RWPE1 (cell line): ENCODE measurements at regions not wholly inside any gene's neighbourhood (a gene's known extent, or its start where the extent isn't known, plus 50 kb on each side); places are given as distances from the start of the nearest gene placed in this dataset.

Source experiments
- CTCF ChIA-PET: fragments of 350-600 bp; sonication (Branson Sonifier 250); formaldehyde crosslinking; extraction: SDS; loops from one replicate; lab custom pipeline; 2021; lab: Yijun Ruan, JAX
- POLR2A ChIA-PET: fragments of 400-600 bp; formaldehyde crosslinking; extraction: SDS; loops from one replicate; lab custom pipeline; 2020; ENCODE audit warnings: antibody characterized with exemption; ENCODE audit not compliant: low non-redundant PET; lab: Yijun Ruan, JAX
- DNase-seq: peaks from one replicate; pipeline ENCODE4 v3.0.0; 2012; ENCODE audit warnings: low spot score
- H3K27ac ChIP-seq: fragments of 450-650 bp; 2 replicates; pipeline ENCODE4 v1.5.1; 2017
- TF ChIP-seq, protein P1 (sequence below): fragments of 450-650 bp; conservative IDR thresholded peaks from 2 replicates; pipeline ENCODE4 v1.5.1; 2017; ENCODE audit warnings: low read depth, mild to moderate bottlenecking

DNA sequence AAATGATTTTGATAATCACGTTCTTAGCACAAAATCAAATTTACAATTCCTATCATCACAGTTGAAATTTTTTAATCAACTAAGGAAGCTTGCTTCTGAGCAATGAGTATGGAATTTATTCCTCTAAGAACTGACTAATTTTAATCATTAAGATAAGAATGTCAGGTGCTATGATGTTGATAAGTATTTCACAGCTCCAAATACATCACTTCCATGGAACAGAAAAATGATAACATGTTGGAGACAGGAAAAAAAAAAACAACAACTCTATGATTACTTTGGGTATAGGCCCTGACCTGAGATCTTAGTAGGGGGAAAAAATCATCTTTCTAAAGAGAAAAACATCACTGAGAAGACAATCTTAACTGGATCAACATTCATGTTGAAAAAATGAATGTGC lies 89.4 kb upstream of the BMP2 start:
- ChIA-PET CTCF (no interaction called here), POLR2A (no interaction called here)
- H3K27ac ChIP-seq: no peak overlapping the region
- TF ChIP-seq, protein P1, sequence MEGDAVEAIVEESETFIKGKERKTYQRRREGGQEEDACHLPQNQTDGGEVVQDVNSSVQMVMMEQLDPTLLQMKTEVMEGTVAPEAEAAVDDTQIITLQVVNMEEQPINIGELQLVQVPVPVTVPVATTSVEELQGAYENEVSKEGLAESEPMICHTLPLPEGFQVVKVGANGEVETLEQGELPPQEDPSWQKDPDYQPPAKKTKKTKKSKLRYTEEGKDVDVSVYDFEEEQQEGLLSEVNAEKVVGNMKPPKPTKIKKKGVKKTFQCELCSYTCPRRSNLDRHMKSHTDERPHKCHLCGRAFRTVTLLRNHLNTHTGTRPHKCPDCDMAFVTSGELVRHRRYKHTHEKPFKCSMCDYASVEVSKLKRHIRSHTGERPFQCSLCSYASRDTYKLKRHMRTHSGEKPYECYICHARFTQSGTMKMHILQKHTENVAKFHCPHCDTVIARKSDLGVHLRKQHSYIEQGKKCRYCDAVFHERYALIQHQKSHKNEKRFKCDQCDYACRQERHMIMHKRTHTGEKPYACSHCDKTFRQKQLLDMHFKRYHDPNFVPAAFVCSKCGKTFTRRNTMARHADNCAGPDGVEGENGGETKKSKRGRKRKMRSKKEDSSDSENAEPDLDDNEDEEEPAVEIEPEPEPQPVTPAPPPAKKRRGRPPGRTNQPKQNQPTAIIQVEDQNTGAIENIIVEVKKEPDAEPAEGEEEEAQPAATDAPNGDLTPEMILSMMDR: no peak
- no peak for DNase-seq

DNA sequence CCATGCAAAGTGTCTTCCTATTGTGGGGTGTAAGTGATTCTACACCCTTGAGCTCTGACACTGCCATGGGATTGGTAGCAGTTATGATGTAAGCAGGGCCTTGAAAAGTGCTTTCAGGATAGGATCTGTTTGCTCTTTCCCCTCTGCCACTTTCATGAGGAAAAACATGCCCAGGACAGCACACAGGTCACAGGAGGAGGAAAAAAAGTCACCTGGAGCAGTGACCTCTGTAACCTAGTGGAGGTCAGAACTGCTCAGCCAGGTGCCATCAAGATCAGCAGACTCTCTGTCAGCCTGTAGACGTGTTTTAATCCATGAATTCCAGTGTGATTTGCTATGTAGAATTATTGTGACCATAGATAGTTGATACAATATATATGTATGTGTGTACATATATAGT lies 92.7 kb upstream of the BMP2 start:
- no peak overlapping the region for H3K27ac ChIP-seq
- TF ChIP-seq, protein P1: no peak
- POLR2A ChIA-PET: no interaction called here
- CTCF ChIA-PET: interaction anchor here (0.7 kb wide), 3 partner anchors 24 to 1100 kb away, joined by 3 to 4 read pairs (median 3); no protein-coding TSS in a partner anchor
- no peak for DNase-seq

DNA sequence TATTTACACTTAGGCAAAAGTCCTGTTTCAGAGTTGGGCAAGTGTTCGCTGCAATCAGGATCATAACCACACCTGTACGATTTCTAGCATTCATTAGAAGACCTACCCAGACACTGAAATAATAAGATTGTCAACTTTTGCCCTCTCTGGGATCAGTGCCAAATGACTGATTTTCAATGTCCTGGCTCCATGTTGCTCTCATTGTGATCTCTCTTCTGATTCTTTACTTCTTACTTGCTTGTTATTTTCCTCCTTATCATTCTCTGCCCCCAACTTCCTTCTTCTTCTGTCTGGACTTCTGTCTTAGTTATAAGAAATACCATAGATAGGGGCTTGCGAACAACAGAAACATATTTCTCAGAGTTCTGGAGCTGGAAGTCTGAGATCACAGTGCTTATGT lies 94.4 kb upstream of the BMP2 start:
- TF ChIP-seq, protein P1: no peak
- ChIA-PET POLR2A (no interaction called here), CTCF (no interaction called here)
- DNase-seq: no peak
- H3K27ac ChIP-seq: no peak overlapping the region

DNA sequence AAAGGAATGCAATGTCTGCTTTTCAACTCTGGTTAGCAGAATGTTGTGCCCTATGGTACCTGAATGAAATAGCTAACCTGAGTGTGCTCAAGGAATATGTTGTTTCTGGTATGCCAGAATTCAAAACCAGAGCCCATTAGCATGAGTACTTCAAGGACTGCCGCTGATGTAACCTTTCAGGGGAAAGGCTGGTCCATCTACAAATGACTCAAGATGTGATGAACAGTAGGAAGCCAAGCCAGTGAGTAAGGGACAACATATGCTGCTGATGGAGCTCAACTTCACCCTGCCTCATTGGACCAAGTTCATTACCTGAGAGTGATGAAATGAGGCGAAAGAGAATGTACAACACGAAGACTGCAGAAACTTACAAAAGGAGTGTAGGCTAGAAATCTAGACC lies 95.7 kb upstream of the BMP2 start:
- no peak for DNase-seq
- TF ChIP-seq, protein P1: no peak
- CTCF ChIA-PET: no interaction called here
- no peak overlapping the region for H3K27ac ChIP-seq
- POLR2A ChIA-PET: no interaction called here

DNA sequence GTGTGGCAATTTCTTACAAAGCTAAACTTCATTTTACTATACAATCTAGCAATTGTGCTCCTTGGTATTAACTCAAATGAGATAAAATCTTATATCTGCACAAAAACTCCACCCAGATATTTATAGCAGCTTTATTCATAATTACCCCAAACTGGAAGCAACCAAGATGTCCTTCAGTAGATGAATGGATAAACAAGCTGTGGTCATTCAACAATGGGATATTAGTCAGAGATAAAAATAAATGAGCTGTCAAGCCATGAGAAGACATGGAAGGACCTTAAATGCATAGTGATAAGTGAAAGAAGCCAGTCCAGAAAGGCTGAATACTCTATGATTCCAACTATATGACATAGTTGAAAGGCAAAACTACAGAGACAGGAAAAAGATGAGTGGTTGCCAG lies 98.9 kb upstream of the BMP2 start:
- ChIA-PET POLR2A (no interaction called here), CTCF (interaction anchor here (0.6 to 1.1 kb wide), 2 partner anchors 13 to 16 kb away, joined by 3 read pairs; no protein-coding TSS in a partner anchor)
- H3K27ac ChIP-seq: no peak overlapping the region
- TF ChIP-seq, protein P1: no peak
- DNase-seq: no peak

DNA sequence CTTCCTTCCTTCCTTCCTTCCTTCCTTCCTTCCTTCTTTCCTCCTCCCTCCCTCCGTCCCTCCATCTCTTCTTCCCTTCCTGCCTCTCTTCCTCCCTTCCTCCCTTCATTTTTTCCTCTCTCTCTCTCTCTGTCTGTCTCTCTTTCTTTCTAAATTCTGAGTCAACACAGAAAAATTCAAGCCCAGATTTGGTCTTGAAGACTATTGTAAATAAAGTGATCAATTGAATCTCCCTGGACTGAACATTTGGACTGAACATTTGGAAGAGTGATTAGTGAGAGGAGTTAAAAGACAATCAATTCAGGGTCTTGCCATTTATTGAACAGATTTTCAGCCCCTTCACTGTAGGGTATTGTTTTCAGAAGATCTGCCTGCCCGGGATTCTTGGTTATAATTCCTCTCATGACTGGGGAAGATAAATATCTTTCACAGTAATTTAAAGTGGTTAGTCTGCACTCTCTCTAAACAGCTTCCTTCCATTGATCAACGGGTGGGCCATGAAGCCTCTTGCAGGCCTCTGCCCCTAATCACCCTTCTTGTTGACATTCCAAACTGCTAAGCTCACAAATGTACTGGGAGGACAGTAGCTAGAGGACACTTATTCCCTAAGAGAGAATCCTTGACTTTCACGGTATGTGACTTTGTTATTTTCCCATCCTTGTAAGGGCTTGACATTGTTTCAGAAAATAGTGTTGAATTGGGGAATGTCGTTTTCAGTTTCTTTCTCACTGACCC lies 101.7 kb upstream of the BMP2 start:
- TF ChIP-seq, protein P1: no peak
- no peak for DNase-seq
- H3K27ac ChIP-seq: no peak overlapping the region
- POLR2A ChIA-PET: no interaction called here
- CTCF ChIA-PET: interaction anchor here (0.6 to 0.9 kb wide), 2 partner anchors 83 to 100 kb away, joined by 3 read pairs; no protein-coding TSS in a partner anchor
